ENCODE measurements at regions not wholly inside any gene's neighbourhood (a gene's known extent, or its start where the extent isn't known, plus 50 kb on each side); places are given as distances from the start of the nearest gene placed in this dataset.

DNA sequence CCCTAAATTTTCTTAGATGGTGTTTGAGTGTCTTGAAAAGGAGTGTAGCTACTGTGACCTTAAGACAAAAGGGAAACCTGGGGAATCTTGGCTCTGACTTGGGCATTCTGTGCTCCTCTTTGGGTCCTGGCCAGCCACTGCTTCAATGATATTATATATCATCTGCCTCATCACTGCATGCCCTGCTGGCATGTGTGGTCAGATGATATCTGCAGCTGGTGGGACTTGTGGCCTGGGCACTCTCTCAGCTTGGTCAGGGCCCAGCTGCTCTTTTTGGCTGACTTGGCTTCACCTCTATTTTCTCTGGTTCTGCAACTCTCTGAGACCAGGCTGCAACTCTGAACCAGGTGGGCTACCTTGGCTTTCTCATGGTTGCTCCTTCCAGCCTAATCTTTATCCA lies 446.1 kb upstream of the RARB start:
- TF ChIP-seq, protein P1, sequence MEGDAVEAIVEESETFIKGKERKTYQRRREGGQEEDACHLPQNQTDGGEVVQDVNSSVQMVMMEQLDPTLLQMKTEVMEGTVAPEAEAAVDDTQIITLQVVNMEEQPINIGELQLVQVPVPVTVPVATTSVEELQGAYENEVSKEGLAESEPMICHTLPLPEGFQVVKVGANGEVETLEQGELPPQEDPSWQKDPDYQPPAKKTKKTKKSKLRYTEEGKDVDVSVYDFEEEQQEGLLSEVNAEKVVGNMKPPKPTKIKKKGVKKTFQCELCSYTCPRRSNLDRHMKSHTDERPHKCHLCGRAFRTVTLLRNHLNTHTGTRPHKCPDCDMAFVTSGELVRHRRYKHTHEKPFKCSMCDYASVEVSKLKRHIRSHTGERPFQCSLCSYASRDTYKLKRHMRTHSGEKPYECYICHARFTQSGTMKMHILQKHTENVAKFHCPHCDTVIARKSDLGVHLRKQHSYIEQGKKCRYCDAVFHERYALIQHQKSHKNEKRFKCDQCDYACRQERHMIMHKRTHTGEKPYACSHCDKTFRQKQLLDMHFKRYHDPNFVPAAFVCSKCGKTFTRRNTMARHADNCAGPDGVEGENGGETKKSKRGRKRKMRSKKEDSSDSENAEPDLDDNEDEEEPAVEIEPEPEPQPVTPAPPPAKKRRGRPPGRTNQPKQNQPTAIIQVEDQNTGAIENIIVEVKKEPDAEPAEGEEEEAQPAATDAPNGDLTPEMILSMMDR (IDR thresholded peaks at IDR 0.05; ENCODE audit: unreplicated experiment): no peak
- BruUV-seq (replicated peaks): no TSS peak
- Mint-ChIP-seq H3K4me1 (ENCODE audit: low read depth, unreplicated experiment) (no peaks in the 10 kb centered on the region), H3K27ac (ENCODE audit: unreplicated experiment) (no peak overlapping the region), H3K36me3 (ENCODE audit: insufficient read depth, unreplicated experiment) (no peaks in the 10 kb centered on the region), H3K9me3 (ENCODE audit: low read depth, unreplicated experiment) (peaks cover 2% of the 10 kb centered on the region), H3K4me3 (ENCODE audit: low read depth, unreplicated experiment) (no peak overlapping the region), H3K27me3 (ENCODE audit: unreplicated experiment) (no peaks in the 10 kb centered on the region)
- CTCF ChIA-PET: no interaction called here
- no peak for DNase-seq
- intact Hi-C loops (cut with micrococcal nuclease; ENCODE audit: unreplicated experiment): no loop called here

DNA sequence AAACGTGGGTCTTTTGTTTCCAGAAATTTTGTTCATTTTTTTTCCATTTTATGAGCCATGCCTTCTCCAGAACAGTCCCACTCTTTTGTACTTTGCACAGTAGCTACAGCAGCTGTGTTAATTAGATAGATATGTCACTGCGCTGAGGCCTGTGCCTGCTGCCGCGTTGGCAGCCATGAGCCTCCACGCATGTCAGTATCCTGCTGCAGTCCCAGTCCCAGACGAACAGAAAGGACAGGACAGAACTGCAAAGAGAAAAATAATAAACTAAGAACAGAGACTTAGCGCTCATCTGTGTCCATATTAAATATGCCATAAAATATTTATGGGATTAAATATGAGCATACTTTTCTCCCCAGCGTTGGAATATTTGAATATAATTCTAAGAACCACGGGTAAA lies 442.4 kb upstream of the RARB start:
- intact Hi-C loops (cut with micrococcal nuclease; ENCODE audit: unreplicated experiment): no loop called here
- Mint-ChIP-seq H3K9me3 (ENCODE audit: low read depth, unreplicated experiment) (no peaks in the 10 kb centered on the region), H3K36me3 (ENCODE audit: insufficient read depth, unreplicated experiment) (no peaks in the 10 kb centered on the region), H3K4me1 (ENCODE audit: low read depth, unreplicated experiment) (no peaks in the 10 kb centered on the region), H3K27ac (ENCODE audit: unreplicated experiment) (no peak overlapping the region), H3K4me3 (ENCODE audit: low read depth, unreplicated experiment) (no peak overlapping the region), H3K27me3 (ENCODE audit: unreplicated experiment) (no peaks in the 10 kb centered on the region)
- no peak for DNase-seq
- BruUV-seq (replicated peaks): no TSS peak
- TF ChIP-seq, protein P1 (IDR thresholded peaks at IDR 0.05; ENCODE audit: unreplicated experiment): no peak
- CTCF ChIA-PET: no interaction called here

DNA sequence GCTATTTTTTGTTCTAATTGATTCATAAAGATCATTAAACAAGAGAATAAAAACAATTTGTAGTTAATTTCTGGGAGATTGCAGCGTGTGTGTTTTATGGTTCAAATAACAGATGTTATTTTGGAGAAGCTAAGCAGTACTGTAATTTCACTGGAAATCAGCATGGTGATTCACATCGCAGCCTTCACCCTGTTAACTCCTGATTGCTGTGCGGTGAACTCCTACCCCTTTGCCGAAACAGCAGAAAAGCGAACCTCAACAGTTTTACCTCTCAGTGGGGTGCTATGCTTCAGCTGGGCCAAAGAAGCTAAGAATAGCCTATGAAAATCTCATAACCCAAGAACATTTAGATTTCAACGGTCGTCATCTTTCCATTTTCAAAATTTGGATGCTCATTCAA lies 441.5 kb upstream of the RARB start:
- TF ChIP-seq, protein P1 (IDR thresholded peaks at IDR 0.05; ENCODE audit: unreplicated experiment): no peak
- Mint-ChIP-seq H3K4me1 (ENCODE audit: low read depth, unreplicated experiment) (no peaks in the 10 kb centered on the region), H3K36me3 (ENCODE audit: insufficient read depth, unreplicated experiment) (no peaks in the 10 kb centered on the region), H3K27ac (ENCODE audit: unreplicated experiment) (no peak overlapping the region), H3K27me3 (ENCODE audit: unreplicated experiment) (no peaks in the 10 kb centered on the region), H3K9me3 (ENCODE audit: low read depth, unreplicated experiment) (no peaks in the 10 kb centered on the region), H3K4me3 (ENCODE audit: low read depth, unreplicated experiment) (no peak overlapping the region)
- intact Hi-C loops (cut with micrococcal nuclease; ENCODE audit: unreplicated experiment): no loop called here
- CTCF ChIA-PET: no interaction called here
- DNase-seq: no peak
- BruUV-seq (replicated peaks): no TSS peak

DNA sequence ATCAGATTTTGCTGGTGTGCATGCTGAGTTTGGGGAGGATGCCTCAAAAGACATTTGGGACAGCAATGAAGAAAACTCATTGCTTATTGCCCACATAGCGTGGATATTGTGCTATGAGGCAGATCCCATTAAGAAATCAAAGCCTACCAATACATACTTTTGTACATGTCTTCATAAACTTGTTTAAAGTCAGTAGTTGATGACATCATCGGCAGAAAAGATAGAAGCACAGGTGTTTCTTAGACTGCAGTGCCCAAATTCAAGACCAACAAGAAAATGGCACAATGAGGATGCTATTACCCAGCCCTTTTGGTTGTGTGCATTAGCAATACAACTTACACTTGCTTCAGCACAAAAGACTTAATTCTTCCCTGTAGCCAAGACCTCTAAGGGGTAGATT lies 428.7 kb upstream of the RARB start:
- TF ChIP-seq, protein P1 (IDR thresholded peaks at IDR 0.05; ENCODE audit: unreplicated experiment): no peak
- BruUV-seq (replicated peaks): no TSS peak
- no peak overlapping the region for H3K4me3 Mint-ChIP-seq (ENCODE audit: low read depth, unreplicated experiment)
- no peak overlapping the region for H3K27ac Mint-ChIP-seq (ENCODE audit: unreplicated experiment)
- no peak for DNase-seq
- H3K36me3 Mint-ChIP-seq (ENCODE audit: insufficient read depth, unreplicated experiment): no peaks in the 10 kb centered on the region
- no peaks in the 10 kb centered on the region for H3K4me1 Mint-ChIP-seq (ENCODE audit: low read depth, unreplicated experiment)
- CTCF ChIA-PET: no interaction called here
- no peaks in the 10 kb centered on the region for H3K27me3 Mint-ChIP-seq (ENCODE audit: unreplicated experiment)
- no peaks in the 10 kb centered on the region for H3K9me3 Mint-ChIP-seq (ENCODE audit: low read depth, unreplicated experiment)
- intact Hi-C loops (cut with micrococcal nuclease; ENCODE audit: unreplicated experiment): no loop called here

Measured in Calu3 (cell line).